GM12801 (cell line): ENCODE measurements at regions not wholly inside any gene's neighbourhood (a gene's known extent, or its start where the extent isn't known, plus 50 kb on each side); places are given as distances from the start of the nearest gene placed in this dataset.

Source experiments
- CTCF ChIP-seq: IDR thresholded peaks from one replicate; pipeline ENCODE4 v1.5.1; 2011; ENCODE audit warnings: control low read depth; ENCODE audit not compliant: insufficient read length; ENCODE audit errors: extremely low read depth

GRCh38 chr14:71196921-71197320, 289.7 kb downstream of the PCNX1 start:
- TF ChIP-seq CTCF, result no peak

- no peak for TF ChIP-seq CTCF
Measured at GRCh38 chr14:71198687-71199086, 291.4 kb downstream of the PCNX1 start.

- TF ChIP-seq CTCF, result no peak
Measured at GRCh38 chr14:71201840-71202239, 294.6 kb downstream of the PCNX1 start.

GRCh38 chr14:71202881-71203280, 295.6 kb downstream of the PCNX1 start:
- no peak for TF ChIP-seq CTCF

GRCh38 chr14:71203306-71203705, 296.0 kb downstream of the PCNX1 start:
- no peak for TF ChIP-seq CTCF

- no peak for TF ChIP-seq CTCF
Measured at GRCh38 chr14:71204231-71204630, 297.0 kb downstream of the PCNX1 start.

GRCh38 chr14:71204768-71205167, 297.5 kb downstream of the PCNX1 start:
- TF ChIP-seq CTCF, result no peak

- no peak for TF ChIP-seq CTCF
Measured at GRCh38 chr14:71206123-71206522, 298.9 kb downstream of the PCNX1 start.
